H1 (cell line): ENCODE measurements at regions not wholly inside any gene's neighbourhood (a gene's known extent, or its start where the extent isn't known, plus 50 kb on each side); places are given as distances from the start of the nearest gene placed in this dataset.

ENCODE experiments used
- CTCF ChIA-PET: fragments of 300-600 bp; sonication (Branson Sonifier 250); formaldehyde crosslinking; loops from one replicate; lab custom pipeline; 2021; ENCODE audit not compliant: partially characterized antibody; lab: Charles Lee
- POLR2A ChIA-PET: fragments of 300-600 bp; sonication (Branson Sonifier 250); formaldehyde crosslinking; loops from one replicate; lab custom pipeline; 2021; ENCODE audit warnings: inconsistent platforms; ENCODE audit not compliant: partially characterized antibody; lab: Charles Lee
- DNase-seq, 2 experiments: peaks; one replicate each; pipeline versions ENCODE4 v3.0.0 to v3.0.0-alpha.2; 2010 to 2022; ENCODE audit warnings: low spot score in 2 of 2, low read depth in 1 of 2, mixed read lengths in 1 of 2
- FAIRE-seq: peaks from 2 replicates; lab custom pipeline; 2011; peaks lifted over from hg19 to GRCh38; lab: Jason Lieb, UNC
- H2AFZ ChIP-seq: 2 replicates; pipeline ENCODE4 v1.8.1; 2012; ENCODE audit warnings: low read length, inconsistent platforms
- H2AK5ac ChIP-seq: 2 replicates; pipeline ENCODE4 v1.6.1; 2013; ENCODE audit warnings: low read depth, low read length
- H2BK120ac ChIP-seq: replicated peaks from 2 replicates; pipeline ENCODE3; 2013; ENCODE audit warnings: low read depth, low read length, inconsistent platforms
- H2BK12ac ChIP-seq: 2 replicates; pipeline ENCODE4 v1.6.1; 2013; ENCODE audit warnings: low read depth, low read length
- H2BK15ac ChIP-seq: 2 replicates; pipeline ENCODE4 v1.6.1; 2013; ENCODE audit warnings: low read length
- H2BK20ac ChIP-seq: 2 replicates; pipeline ENCODE4 v1.6.1; 2013; ENCODE audit warnings: low read length
- H2BK5ac ChIP-seq: 2 replicates; pipeline ENCODE4 v1.6.1; 2013; ENCODE audit warnings: low read depth, low read length
- H3K14ac ChIP-seq: 2 replicates; pipeline ENCODE4 v1.6.1; 2013; ENCODE audit warnings: inconsistent platforms; ENCODE audit not compliant: insufficient read length
- H3K18ac ChIP-seq: 2 replicates; pipeline ENCODE4 v1.6.1; 2013; ENCODE audit warnings: low read length; ENCODE audit errors: extremely low read depth
- H3K23ac ChIP-seq: 2 replicates; pipeline ENCODE4 v1.6.1; 2013; ENCODE audit warnings: inconsistent platforms; ENCODE audit not compliant: insufficient read length
- H3K23me2 ChIP-seq: 2 replicates; pipeline ENCODE4 v1.6.1; 2013; ENCODE audit warnings: low read depth, low read length
- H3K27ac ChIP-seq: 2 replicates; pipeline ENCODE4 v1.6.1; 2011; ENCODE audit warnings: low read depth, low read length, inconsistent platforms
- H3K27me3 ChIP-seq, 4 experiments: replicated peaks in 1 of 4; 1 replicate in 1 of 4; 2 replicates in 3 of 4; pipeline versions ENCODE4 v1.6.1 to v1.8.1; 2011 to 2013; ENCODE audit warnings: low read length in 3 of 4, mild to moderate bottlenecking in 3 of 4, inconsistent platforms in 2 of 4, mixed read lengths in 2 of 4, moderate library complexity in 1 of 4; ENCODE audit not compliant: control insufficient read depth in 3 of 4, insufficient read depth in 3 of 4; ENCODE audit errors: extremely low read depth in 1 of 4
- H3K36me3 ChIP-seq, 4 experiments: 2 replicates each; pipeline versions ENCODE4 v1.6.1 to v1.8.1; 2011 to 2013; ENCODE audit warnings: mild to moderate bottlenecking in 4 of 4, low read length in 3 of 4, moderate library complexity in 2 of 4, control low read depth in 1 of 4, inconsistent platforms in 1 of 4; ENCODE audit not compliant: insufficient read depth in 4 of 4, control insufficient read depth in 2 of 4
- H3K4ac ChIP-seq: replicated peaks from 2 replicates; pipeline ENCODE3; 2013; ENCODE audit warnings: low read length, low read depth, mixed read lengths, inconsistent platforms; ENCODE audit not compliant: insufficient read length
- H3K4me1 ChIP-seq, 4 experiments: replicated peaks in 1 of 4; 1 replicate in 1 of 4; 2 replicates in 3 of 4; pipeline versions ENCODE4 v1.6.1 to v1.8.1; 2011 to 2013; ENCODE audit warnings: low read length in 3 of 4, inconsistent platforms in 2 of 4, mixed read lengths in 1 of 4; ENCODE audit not compliant: insufficient read depth in 4 of 4, control insufficient read depth in 3 of 4
- H3K4me2 ChIP-seq, 2 experiments: 2 replicates each; pipeline versions ENCODE4 v1.6.1 to v1.8.1; 2011 to 2013; ENCODE audit warnings: low read depth in 2 of 2, low read length in 2 of 2, control low read depth in 1 of 2, inconsistent platforms in 1 of 2, mild to moderate bottlenecking in 1 of 2; ENCODE audit not compliant: insufficient read depth in 1 of 2
- H3K4me3 ChIP-seq, 4 experiments: fragments of 200-600, 300-600 bp in 1 of 4; sonication (generic), shearing (Covaris generic), sonication (Bioruptor Twin) in 1 of 4; 2 replicates each; pipeline versions ENCODE4 v1.5.1 to v1.8.1; 2011 to 2016; ENCODE audit warnings: low read length in 4 of 4, low read depth in 3 of 4, control low read depth in 2 of 4, inconsistent platforms in 2 of 4, mild to moderate bottlenecking in 2 of 4, mixed read lengths in 1 of 4, moderate library complexity in 1 of 4; ENCODE audit not compliant: insufficient read depth in 2 of 4; ENCODE audit errors: extremely low read depth in 1 of 4
- H3K56ac ChIP-seq: replicated peaks from 2 replicates; pipeline ENCODE3; 2013; ENCODE audit warnings: low read depth, mild to moderate bottlenecking, mixed read lengths, low read length, inconsistent platforms; ENCODE audit not compliant: insufficient read length
- H3K79me1 ChIP-seq: 2 replicates; pipeline ENCODE4 v1.6.1; 2013; ENCODE audit warnings: low read depth, low read length, control low read depth
- H3K79me2 ChIP-seq, 2 experiments: 2 replicates each; pipeline versions ENCODE4 v1.6.1 to v1.8.1; 2012 to 2013; ENCODE audit warnings: low read length in 2 of 2, mild to moderate bottlenecking in 2 of 2, inconsistent platforms in 1 of 2; ENCODE audit not compliant: insufficient read depth in 2 of 2, control insufficient read depth in 1 of 2
- H3K9ac ChIP-seq, 4 experiments: replicated peaks in 1 of 4; 1 replicate in 1 of 4; 2 replicates in 3 of 4; pipeline versions ENCODE4 v1.6.1 to v1.8.1; 2011 to 2013; ENCODE audit warnings: low read depth in 3 of 4, low read length in 3 of 4, control low read depth in 2 of 4, mild to moderate bottlenecking in 2 of 4, moderate library complexity in 2 of 4, inconsistent platforms in 1 of 4; ENCODE audit errors: extremely low read depth in 1 of 4
- H3K9me3 ChIP-seq, 2 experiments: 2 replicates each; pipeline versions ENCODE4 v1.6.1 to v1.8.1; 2012 to 2013; ENCODE audit warnings: mild to moderate bottlenecking in 2 of 2, moderate library complexity in 2 of 2, control low read depth in 1 of 2, inconsistent platforms in 1 of 2, low read depth in 1 of 2, low read length in 1 of 2, mixed read lengths in 1 of 2; ENCODE audit not compliant: insufficient read depth in 2 of 2
- H4K20me1 ChIP-seq, 2 experiments: replicated peaks in 1 of 2; 2 replicates each; pipeline versions ENCODE3 to v1.8.1; 2011 to 2013; ENCODE audit warnings: inconsistent platforms in 2 of 2, low read length in 2 of 2, mild to moderate bottlenecking in 1 of 2; ENCODE audit not compliant: insufficient read depth in 2 of 2, control insufficient read depth in 1 of 2
- H4K5ac ChIP-seq: 2 replicates; pipeline ENCODE4 v1.6.1; 2013; ENCODE audit warnings: low read length, low read depth, mixed read lengths, inconsistent platforms; ENCODE audit not compliant: insufficient read length
- H4K8ac ChIP-seq: 2 replicates; pipeline ENCODE4 v1.8.0; 2013; ENCODE audit warnings: mild to moderate bottlenecking, moderate library complexity, low read length, inconsistent platforms; ENCODE audit not compliant: insufficient read depth; ENCODE audit errors: extremely low read depth
- H4K91ac ChIP-seq: replicated peaks from 2 replicates; pipeline ENCODE3; 2013; ENCODE audit warnings: low read length, mixed read lengths, inconsistent platforms; ENCODE audit not compliant: insufficient read length
- ATF2 ChIP-seq: IDR thresholded peaks from 2 replicates; pipeline ENCODE4 v1.6.1; 2012; ENCODE audit warnings: low read length, inconsistent platforms
- BCL11A ChIP-seq, 2 experiments: IDR thresholded peaks; one replicate each; pipeline ENCODE4 v1.6.1; 2011; ENCODE audit warnings: low read depth in 2 of 2, low read length in 2 of 2, mild to moderate bottlenecking in 2 of 2
- CTBP2 ChIP-seq: IDR thresholded peaks from 2 replicates; pipeline ENCODE4 v1.7.0; 2011; ENCODE audit warnings: borderline replicate concordance, mild to moderate bottlenecking, moderate library complexity, mixed read lengths, low read length; ENCODE audit not compliant: insufficient read depth, insufficient read length
- HDAC6 ChIP-seq: IDR thresholded peaks from one replicate; pipeline ENCODE4 v1.7.1; 2012; ENCODE audit warnings: low read depth, mild to moderate bottlenecking, inconsistent platforms, low read length, moderate library complexity
- KDM1A ChIP-seq: fragments of 200-600, 300-600 bp; sonication (generic); IDR thresholded peaks from 2 replicates; pipeline ENCODE4 v1.7.1; 2016; ENCODE audit warnings: mild to moderate bottlenecking, low read length, borderline replicate concordance
- KDM4A ChIP-seq: IDR thresholded peaks from one replicate; pipeline ENCODE4 v1.7.1; 2012; ENCODE audit warnings: low read depth, mild to moderate bottlenecking, moderate library complexity, low read length, inconsistent platforms; ENCODE audit not compliant: severe bottlenecking
- POLR2A ChIP-seq, 2 experiments: IDR thresholded peaks; 1 replicate in 1 of 2; 2 replicates in 1 of 2; pipeline ENCODE4 v1.6.1; 2011; ENCODE audit warnings: low read depth in 2 of 2, low read length in 2 of 2, mild to moderate bottlenecking in 2 of 2; ENCODE audit errors: control extremely low read depth in 1 of 2
- RXRA ChIP-seq: IDR thresholded peaks from 2 replicates; pipeline ENCODE4 v1.6.1; 2011; ENCODE audit warnings: low read depth, mild to moderate bottlenecking, low read length, moderate library complexity; ENCODE audit not compliant: insufficient read depth
- SRF ChIP-seq: IDR thresholded peaks from 2 replicates; pipeline ENCODE4 v1.6.1; 2011; ENCODE audit warnings: mild to moderate bottlenecking, low read depth, low read length, moderate library complexity
- TCF12 ChIP-seq: IDR thresholded peaks from 2 replicates; pipeline ENCODE4 v1.6.1; 2011; ENCODE audit warnings: low read depth, mild to moderate bottlenecking, low read length
- WGBS, 2 experiments: shearing (Covaris generic) in 1 of 2; methylation state at CpG; one replicate each; pipeline versions ENCODE4 v1.1.6 to v1.1.7; 2013 to 2015; ENCODE audit warnings: low lambda C conversion rate in 2 of 2, mixed read lengths in 2 of 2, inconsistent platforms in 1 of 2, low coverage in 1 of 2, missing lambda C conversion rate in 1 of 2; ENCODE audit not compliant: insufficient replicate concordance in 2 of 2, insufficient coverage in 1 of 2, insufficient read length in 1 of 2; ENCODE audit errors: extremely low coverage in 1 of 2, missing lambda C conversion rate in 1 of 2; 5-methylcytosine and 5-hydroxymethylcytosine counted together

- Histone ChIP-seq H3K9me3 (peaks cover 13 to 18% of the 10 kb centered on the region in 2 experiments), H4K8ac (no peak overlapping the region), H2BK12ac (no peak overlapping the region), H3K56ac (no peak overlapping the region), H2BK5ac (no peak overlapping the region), H3K4me1 (no peaks in the 10 kb centered on the region; a peak in 1 of 7 replicates), H3K23ac (no peak overlapping the region), H3K79me1 (no peaks in the 10 kb centered on the region), H3K9ac (no peak overlapping the region), H3K79me2 (no peaks in the 10 kb centered on the region), H3K23me2 (no peaks in the 10 kb centered on the region), H3K27ac (no peak overlapping the region), H2AK5ac (no peak overlapping the region), H3K18ac (no peak overlapping the region), H3K36me3 (no peaks in the 10 kb centered on the region), H4K91ac (no peak overlapping the region), H3K27me3 (no peaks in the 10 kb centered on the region), H2BK15ac (no peak overlapping the region), H3K14ac (no peak overlapping the region), H3K4me2 (no peak overlapping the region), H3K4ac (no peak overlapping the region), H2AFZ (no peak overlapping the region), H3K4me3 (no peak overlapping the region), H4K20me1 (no peaks in the 10 kb centered on the region), H2BK20ac (no peak overlapping the region), H4K5ac (no peak overlapping the region), H2BK120ac (no peak overlapping the region)
- TF ChIP-seq KDM4A (no peak), SRF (no peak), POLR2A (IDR thresholded peaks at IDR 0.05; ENCODE audit: control extremely low read depth in 1 of 2, low read depth in 2 of 2, low read length in 2 of 2) (no peak), RXRA (no peak), CTBP2 (no peak), ATF2 (no peak), HDAC6 (no peak), TCF12 (no peak), KDM1A (no peak), BCL11A (IDR thresholded peaks at IDR 0.05; ENCODE audit: low read depth in 2 of 2, low read length in 2 of 2) (no peak)
- no peak for DNase-seq
- WGBS, 2 experiments = 95% methylated on average over 11 of the region's 11 CpGs; no CpG with 5 or more reads in 1 of the 2 experiments
- CTCF ChIA-PET = interaction anchor here (2.0 to 4.6 kb wide), 2 partner anchors 12 to 14 kb away, joined by 7 to 23 read pairs; no protein-coding TSS in a partner anchor
- no peak for FAIRE-seq
- POLR2A ChIA-PET = no interaction called here
These were observed 137.8 kb downstream of the BRD1 start for GRCh38 chr22:49689858-49690257.
